OCI-LY3 (cell line): ENCODE measurements at regions not wholly inside any gene's neighbourhood (a gene's known extent, or its start where the extent isn't known, plus 50 kb on each side); places are given as distances from the start of the nearest gene placed in this dataset.

Experiments
- CTCF ChIP-seq: fragments of 200-600, 300-600 bp; sonication (generic); IDR thresholded peaks from 2 replicates; pipeline ENCODE4 v1.5.1; 2014; ENCODE audit warnings: antibody characterized with exemption, low read length, low read depth
- EZH2phosphoT487 ChIP-seq: fragments of 200-600 bp; shearing (Covaris generic); IDR thresholded peaks from 2 replicates; pipeline ENCODE4 v1.6.1; 2018; ENCODE audit warnings: antibody characterized with exemption, mixed run types, low read depth

- TF ChIP-seq CTCF (no peak), EZH2phosphoT487 (no peak)
These were observed 116.3 kb downstream of the TMCO5A start for GRCh38 chr15:38050529-38051448.
